ENCODE measurements at regions not wholly inside any gene's neighbourhood (a gene's known extent, or its start where the extent isn't known, plus 50 kb on each side); places are given as distances from the start of the nearest gene placed in this dataset.

DNA sequence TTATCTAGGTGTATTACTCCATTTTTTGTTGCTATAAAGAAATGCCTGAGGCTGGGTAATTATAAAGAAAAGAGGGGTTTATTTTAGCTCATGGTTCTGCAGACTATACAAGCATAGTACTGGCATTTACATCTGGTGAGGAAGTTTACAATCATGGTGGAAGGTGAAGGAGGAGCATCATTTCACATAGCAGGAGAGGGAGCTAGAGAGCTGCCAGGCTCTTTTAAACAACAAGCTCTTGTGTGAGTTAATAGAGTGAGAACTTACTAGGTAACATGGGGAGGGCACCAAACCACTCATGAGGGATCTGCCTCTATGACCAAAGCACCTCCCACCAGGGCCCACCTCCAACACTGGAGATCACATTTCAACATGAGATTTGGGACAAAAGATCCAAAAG, 221.7 kb upstream of the GPC6 start:
- TF ChIP-seq, protein P1, sequence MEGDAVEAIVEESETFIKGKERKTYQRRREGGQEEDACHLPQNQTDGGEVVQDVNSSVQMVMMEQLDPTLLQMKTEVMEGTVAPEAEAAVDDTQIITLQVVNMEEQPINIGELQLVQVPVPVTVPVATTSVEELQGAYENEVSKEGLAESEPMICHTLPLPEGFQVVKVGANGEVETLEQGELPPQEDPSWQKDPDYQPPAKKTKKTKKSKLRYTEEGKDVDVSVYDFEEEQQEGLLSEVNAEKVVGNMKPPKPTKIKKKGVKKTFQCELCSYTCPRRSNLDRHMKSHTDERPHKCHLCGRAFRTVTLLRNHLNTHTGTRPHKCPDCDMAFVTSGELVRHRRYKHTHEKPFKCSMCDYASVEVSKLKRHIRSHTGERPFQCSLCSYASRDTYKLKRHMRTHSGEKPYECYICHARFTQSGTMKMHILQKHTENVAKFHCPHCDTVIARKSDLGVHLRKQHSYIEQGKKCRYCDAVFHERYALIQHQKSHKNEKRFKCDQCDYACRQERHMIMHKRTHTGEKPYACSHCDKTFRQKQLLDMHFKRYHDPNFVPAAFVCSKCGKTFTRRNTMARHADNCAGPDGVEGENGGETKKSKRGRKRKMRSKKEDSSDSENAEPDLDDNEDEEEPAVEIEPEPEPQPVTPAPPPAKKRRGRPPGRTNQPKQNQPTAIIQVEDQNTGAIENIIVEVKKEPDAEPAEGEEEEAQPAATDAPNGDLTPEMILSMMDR (conservative IDR thresholded peaks at IDR 0.05), result peak; percentile 26
- TF ChIP-seq ZFX (IDR thresholded peaks at IDR 0.05), result no peak

Measured in C4-2B (cell line).